ENCODE measurements at regions not wholly inside any gene's neighbourhood (a gene's known extent, or its start where the extent isn't known, plus 50 kb on each side); places are given as distances from the start of the nearest gene placed in this dataset.

GRCh38 chr2:11030909-11031308, 119.2 kb downstream of the KCNF1 start:
- no peak for TF ChIP-seq SP2 (IDR thresholded peaks at IDR 0.05; ENCODE audit: low read length)
- TF ChIP-seq ZNF274 (IDR thresholded peaks at IDR 0.05; ENCODE audit: borderline replicate concordance, extremely low read depth, low read length), result no peak
- no peak for TF ChIP-seq PHF8 (conservative IDR thresholded peaks at IDR 0.05; ENCODE audit: low read depth, low read length)
- no peak for TF ChIP-seq CTCF (IDR thresholded peaks at IDR 0.05; ENCODE audit: control extremely low read depth in 1 of 3, insufficient read depth in 1 of 3, low read depth in 1 of 3, low read length in 3 of 3)

All from H1 (cell line).